Upper lobe of right lung (tissue), 1 donor: ENCODE measurements at regions not wholly inside any gene's neighbourhood (a gene's known extent, or its start where the extent isn't known, plus 50 kb on each side); places are given as distances from the start of the nearest gene placed in this dataset.

Experiments
- ATAC-seq: fragments of 200-7000 bp; cut with Tn5 transposase; one replicate; pipeline ENCODE4 v1.9.1; 2020; ENCODE audit warnings: mild to moderate bottlenecking, moderate library complexity
- DNase-seq: peaks from one replicate; pipeline ENCODE4 v3.0.0-alpha.2; 2020
- H3K27ac ChIP-seq: fragments of 200-600 bp; one replicate; pipeline ENCODE4 v1.8.0; 2022
- H3K27me3 ChIP-seq: fragments of 200-600 bp; one replicate; pipeline ENCODE4 v1.8.0; 2022; ENCODE audit warnings: mild to moderate bottlenecking
- H3K36me3 ChIP-seq: fragments of 200-600 bp; one replicate; pipeline ENCODE4 v1.8.0; 2022
- H3K4me1 ChIP-seq: fragments of 200-600 bp; one replicate; pipeline ENCODE4 v1.8.0; 2022
- H3K4me3 ChIP-seq: fragments of 200-600 bp; one replicate; pipeline ENCODE4 v1.8.0; 2022; ENCODE audit warnings: mild to moderate bottlenecking
- H3K9me3 ChIP-seq: fragments of 200-600 bp; one replicate; pipeline ENCODE4 v1.8.0; 2022
- intact Hi-C: fragments of 100-400 bp; cut with DNase I; formaldehyde crosslinking; loops from one replicate; pipeline ENCODE4 v1.11.0; 2022
- TF ChIP-seq, protein P1 (sequence below): fragments of 200-600 bp; IDR thresholded peaks from one replicate; pipeline ENCODE4 v1.8.0; 2022; ENCODE audit warnings: antibody characterized with exemption
- donor health status: DM: no; HTN: yes; CAD: no; lungs with severe emphysema.

DNA sequence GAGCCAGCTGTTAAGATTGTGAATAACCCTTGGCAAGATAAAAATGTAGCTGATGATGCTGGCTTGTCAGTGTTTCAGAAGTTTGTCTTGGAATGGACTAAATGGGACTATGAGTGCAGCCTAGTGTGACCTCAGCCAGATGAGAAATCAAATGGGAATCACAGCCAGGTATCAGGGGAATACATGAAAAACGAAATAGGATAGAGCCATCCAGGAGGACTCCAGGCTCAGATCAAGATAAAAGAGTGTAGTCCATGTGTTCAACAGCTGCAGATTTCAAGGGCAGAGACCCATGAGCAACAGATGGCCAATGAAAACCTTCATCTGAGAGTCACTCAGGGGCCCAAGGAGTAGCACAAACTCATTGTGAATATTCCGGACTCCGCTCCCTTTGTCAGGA, 1080.9 kb upstream of the CADM2 start:
- Histone ChIP-seq H3K4me1 (no peaks in the 10 kb centered on the region), H3K27me3 (no peaks in the 10 kb centered on the region), H3K36me3 (no peaks in the 10 kb centered on the region), H3K27ac (no peak overlapping the region), H3K9me3 (no peaks in the 10 kb centered on the region), H3K4me3 (no peak overlapping the region)
- intact Hi-C loops: no loop called here
- DNase-seq (no peak), ATAC-seq (no peak)
- TF ChIP-seq, protein P1, sequence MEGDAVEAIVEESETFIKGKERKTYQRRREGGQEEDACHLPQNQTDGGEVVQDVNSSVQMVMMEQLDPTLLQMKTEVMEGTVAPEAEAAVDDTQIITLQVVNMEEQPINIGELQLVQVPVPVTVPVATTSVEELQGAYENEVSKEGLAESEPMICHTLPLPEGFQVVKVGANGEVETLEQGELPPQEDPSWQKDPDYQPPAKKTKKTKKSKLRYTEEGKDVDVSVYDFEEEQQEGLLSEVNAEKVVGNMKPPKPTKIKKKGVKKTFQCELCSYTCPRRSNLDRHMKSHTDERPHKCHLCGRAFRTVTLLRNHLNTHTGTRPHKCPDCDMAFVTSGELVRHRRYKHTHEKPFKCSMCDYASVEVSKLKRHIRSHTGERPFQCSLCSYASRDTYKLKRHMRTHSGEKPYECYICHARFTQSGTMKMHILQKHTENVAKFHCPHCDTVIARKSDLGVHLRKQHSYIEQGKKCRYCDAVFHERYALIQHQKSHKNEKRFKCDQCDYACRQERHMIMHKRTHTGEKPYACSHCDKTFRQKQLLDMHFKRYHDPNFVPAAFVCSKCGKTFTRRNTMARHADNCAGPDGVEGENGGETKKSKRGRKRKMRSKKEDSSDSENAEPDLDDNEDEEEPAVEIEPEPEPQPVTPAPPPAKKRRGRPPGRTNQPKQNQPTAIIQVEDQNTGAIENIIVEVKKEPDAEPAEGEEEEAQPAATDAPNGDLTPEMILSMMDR: no peak

DNA sequence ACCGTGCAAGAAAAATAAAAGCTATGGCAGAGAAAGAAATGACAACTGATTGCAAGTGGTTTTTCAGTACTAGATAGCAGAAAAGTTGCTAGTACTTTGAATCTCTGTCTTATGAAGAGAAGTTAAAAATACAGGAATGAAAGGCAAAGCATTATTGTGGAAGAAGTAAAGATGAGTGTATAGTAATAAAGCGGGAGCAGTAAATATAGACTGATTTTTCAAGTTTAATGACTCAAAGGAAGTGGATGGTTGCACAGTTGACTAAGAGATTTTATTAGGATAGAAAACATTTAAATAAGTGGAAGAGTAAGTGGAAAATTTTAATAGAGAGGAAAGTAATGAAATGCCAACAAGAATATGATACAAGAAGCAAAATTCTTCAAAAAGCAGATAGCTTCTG, 1076.1 kb upstream of the CADM2 start:
- no peak for DNase-seq
- TF ChIP-seq, protein P1: no peak

DNA sequence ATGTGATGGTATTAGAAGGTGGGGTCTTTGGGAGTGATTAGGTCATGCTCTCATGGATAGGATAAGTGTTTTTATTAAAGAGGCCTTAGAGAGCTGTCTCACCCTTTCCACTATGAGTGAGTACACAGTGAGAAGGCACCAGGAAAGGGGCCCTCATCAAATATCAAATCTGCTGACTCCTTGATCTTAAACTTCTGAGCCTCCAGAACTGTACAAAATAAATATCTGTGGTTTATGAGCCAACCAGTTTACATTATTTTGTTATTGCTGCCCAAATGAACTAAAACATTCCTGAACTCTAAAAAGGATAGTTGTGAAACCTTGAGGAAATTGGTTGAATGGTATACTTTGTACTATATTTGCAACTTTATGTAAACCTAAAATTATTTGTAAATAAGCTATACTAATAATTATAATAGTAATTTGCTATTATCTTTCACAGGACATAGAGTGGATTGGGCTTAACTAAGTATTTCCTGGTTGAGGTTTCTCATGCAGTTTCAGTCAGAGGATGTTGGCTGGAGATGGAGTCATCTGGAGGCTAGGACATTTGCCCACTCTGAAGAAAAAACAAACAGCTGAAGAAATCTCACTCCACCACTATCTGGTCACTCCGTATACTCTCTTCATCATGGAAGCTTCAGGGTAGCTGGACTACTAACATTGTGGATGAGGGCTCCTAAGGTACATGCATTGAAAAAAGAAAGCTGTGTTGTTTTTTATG, 1068.6 kb upstream of the CADM2 start:
- intact Hi-C loops: no loop called here

More for the DNA sequence above, 1076.1 kb upstream of the CADM2 start:
- no peak for ATAC-seq
- Histone ChIP-seq H3K4me1 (no peaks in the 10 kb centered on the region), H3K27ac (no peak overlapping the region), H3K4me3 (no peak overlapping the region), H3K27me3 (no peaks in the 10 kb centered on the region), H3K36me3 (no peaks in the 10 kb centered on the region), H3K9me3 (no peaks in the 10 kb centered on the region)
- intact Hi-C loops: no loop called here

DNA sequence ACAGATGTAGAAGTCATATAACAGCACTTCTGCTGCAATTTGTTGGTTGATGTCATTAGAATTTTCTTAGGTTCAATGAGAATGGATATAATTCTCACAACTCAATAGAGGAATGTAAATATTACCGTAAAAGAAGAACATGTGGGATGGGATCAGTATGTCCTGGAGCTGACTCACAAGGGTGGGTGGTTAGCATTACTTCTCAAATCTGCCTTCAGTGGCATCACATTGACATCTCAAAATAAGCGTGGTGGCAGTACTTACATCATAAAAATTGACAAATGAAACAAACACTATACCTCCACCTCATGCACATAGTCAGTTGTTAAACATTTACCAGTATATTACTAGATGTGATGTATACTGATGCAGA, 1068.0 kb upstream of the CADM2 start:
- no peaks in the 10 kb centered on the region for H3K27me3 ChIP-seq
- H3K4me3 ChIP-seq: no peak overlapping the region
- ATAC-seq (no peak), DNase-seq (no peak)
- intact Hi-C loops: no loop called here
- H3K9me3 ChIP-seq: no peaks in the 10 kb centered on the region
- no peaks in the 10 kb centered on the region for H3K4me1 ChIP-seq
- no peaks in the 10 kb centered on the region for H3K36me3 ChIP-seq
- TF ChIP-seq, protein P1: no peak
- H3K27ac ChIP-seq: no peak overlapping the region

More for the DNA sequence above, 1068.6 kb upstream of the CADM2 start:
- H3K4me1 ChIP-seq: no peaks in the 10 kb centered on the region
- H3K4me3 ChIP-seq: no peak overlapping the region
- no peaks in the 10 kb centered on the region for H3K27me3 ChIP-seq
- TF ChIP-seq, protein P1: no peak
- no peak overlapping the region for H3K27ac ChIP-seq
- DNase-seq: no peak
- no peaks in the 10 kb centered on the region for H3K36me3 ChIP-seq
- no peak for ATAC-seq
- no peaks in the 10 kb centered on the region for H3K9me3 ChIP-seq

DNA sequence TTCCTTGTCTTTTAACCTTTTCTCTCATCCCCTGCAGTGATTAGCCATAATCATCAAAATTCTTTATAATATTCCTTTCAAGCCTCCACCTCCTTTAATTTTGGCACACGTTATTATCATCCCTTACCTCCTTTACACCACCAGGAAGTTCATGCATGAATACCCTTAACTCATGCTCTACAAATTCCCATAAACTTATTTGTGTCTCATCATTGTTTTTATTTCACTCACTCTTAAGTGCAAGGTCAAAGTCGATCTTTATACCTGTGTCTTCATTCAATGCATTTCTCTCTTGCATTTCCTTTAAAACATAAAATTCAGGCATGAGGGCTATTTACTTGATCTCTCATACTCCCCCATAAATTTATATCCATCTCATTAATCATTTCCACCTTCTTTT, 1064.6 kb upstream of the CADM2 start:
- H3K9me3 ChIP-seq: no peaks in the 10 kb centered on the region
- no peak overlapping the region for H3K4me3 ChIP-seq
- H3K27me3 ChIP-seq: no peaks in the 10 kb centered on the region
- TF ChIP-seq, protein P1: no peak
- no peaks in the 10 kb centered on the region for H3K36me3 ChIP-seq
- intact Hi-C loops: no loop called here
- DNase-seq: no peak
- no peak overlapping the region for H3K27ac ChIP-seq
- no peaks in the 10 kb centered on the region for H3K4me1 ChIP-seq
- ATAC-seq: no peak

DNA sequence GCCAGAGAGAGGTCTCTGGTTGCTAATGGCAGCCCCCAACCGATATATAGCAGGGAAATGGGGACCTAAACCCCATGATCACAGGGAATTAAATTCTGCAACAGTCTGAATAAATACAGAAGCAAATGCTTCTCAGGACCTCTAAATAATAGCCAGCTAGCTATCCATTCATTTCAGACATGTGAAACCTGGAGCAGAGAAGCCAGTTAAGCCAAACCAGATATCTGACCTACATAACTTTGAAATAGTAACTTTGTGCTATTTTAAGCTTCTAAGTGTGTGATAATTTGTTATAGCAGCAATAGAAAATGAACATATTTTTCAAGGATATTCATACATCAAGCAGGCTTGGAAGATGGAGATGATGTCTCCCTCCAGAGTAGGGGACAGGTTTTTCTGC, 1062.9 kb upstream of the CADM2 start:
- H3K9me3 ChIP-seq: no peaks in the 10 kb centered on the region
- H3K4me3 ChIP-seq: no peak overlapping the region
- no peaks in the 10 kb centered on the region for H3K27me3 ChIP-seq
- no peak for ATAC-seq
- no peaks in the 10 kb centered on the region for H3K4me1 ChIP-seq
- no peaks in the 10 kb centered on the region for H3K36me3 ChIP-seq
- TF ChIP-seq, protein P1: no peak
- no peak for DNase-seq
- H3K27ac ChIP-seq: no peak overlapping the region
- intact Hi-C loops: no loop called here
